Parathyroid adenoma (tissue), 2 donors: ENCODE measurements at regions not wholly inside any gene's neighbourhood (a gene's known extent, or its start where the extent isn't known, plus 50 kb on each side); places are given as distances from the start of the nearest gene placed in this dataset.

ENCODE experiments used
- H2AFZ ChIP-seq: fragments of 300-600 bp; sonication (generic); one replicate; pipeline ENCODE4 v1.7.0; 2017; ENCODE audit warnings: antibody characterized with exemption, mild to moderate bottlenecking
- H3K27ac ChIP-seq: fragments of 300-600 bp; sonication (generic); one replicate; pipeline ENCODE4 v1.7.0; 2017
- H3K27me3 ChIP-seq: fragments of 300-600 bp; sonication (generic); one replicate; pipeline ENCODE4 v1.7.0; 2017; ENCODE audit warnings: low read length; ENCODE audit not compliant: control insufficient read depth, insufficient read depth
- H3K36me3 ChIP-seq: fragments of 300-600 bp; sonication (generic); one replicate; pipeline ENCODE4 v1.7.0; 2017; ENCODE audit warnings: low read length; ENCODE audit not compliant: control insufficient read depth, insufficient read depth
- H3K4me1 ChIP-seq: fragments of 300-600 bp; sonication (generic); one replicate; pipeline ENCODE4 v1.7.0; 2017; ENCODE audit warnings: control low read depth
- H3K4me2 ChIP-seq: fragments of 300-600 bp; sonication (generic); one replicate; pipeline ENCODE4 v1.7.0; 2017; ENCODE audit warnings: low read length
- H3K4me3 ChIP-seq: fragments of 300-600 bp; sonication (generic); one replicate; pipeline ENCODE4 v1.7.0; 2017; ENCODE audit warnings: low read depth, low read length
- H3K79me2 ChIP-seq: fragments of 300-600 bp; sonication (generic); one replicate; pipeline ENCODE4 v1.7.0; 2017; ENCODE audit warnings: control low read depth
- H3K9ac ChIP-seq: fragments of 300-600 bp; sonication (generic); one replicate; pipeline ENCODE4 v1.7.0; 2017; ENCODE audit warnings: mild to moderate bottlenecking
- H3K9me3 ChIP-seq: fragments of 300-600 bp; sonication (generic); one replicate; pipeline ENCODE4 v1.7.0; 2017; ENCODE audit warnings: low read length; ENCODE audit not compliant: control insufficient read depth
- TF ChIP-seq, protein P1 (sequence below): fragments of 300-600 bp; sonication (generic); IDR thresholded peaks from one replicate; pipeline ENCODE4 v1.7.0; 2017; ENCODE audit warnings: antibody characterized with exemption, mild to moderate bottlenecking
- donor health status: primary hyperparathyroidism.

- Histone ChIP-seq H3K4me3 (no peak overlapping the region), H3K9me3 (no peaks in the 10 kb centered on the region), H3K9ac (no peak overlapping the region), H3K36me3 (no peaks in the 10 kb centered on the region), H2AFZ (no peak overlapping the region), H3K27ac (no peak overlapping the region), H3K4me2 (no peak overlapping the region), H3K27me3 (no peaks in the 10 kb centered on the region), H3K4me1 (no peaks in the 10 kb centered on the region), H3K79me2 (no peaks in the 10 kb centered on the region)
- TF ChIP-seq, protein P1, sequence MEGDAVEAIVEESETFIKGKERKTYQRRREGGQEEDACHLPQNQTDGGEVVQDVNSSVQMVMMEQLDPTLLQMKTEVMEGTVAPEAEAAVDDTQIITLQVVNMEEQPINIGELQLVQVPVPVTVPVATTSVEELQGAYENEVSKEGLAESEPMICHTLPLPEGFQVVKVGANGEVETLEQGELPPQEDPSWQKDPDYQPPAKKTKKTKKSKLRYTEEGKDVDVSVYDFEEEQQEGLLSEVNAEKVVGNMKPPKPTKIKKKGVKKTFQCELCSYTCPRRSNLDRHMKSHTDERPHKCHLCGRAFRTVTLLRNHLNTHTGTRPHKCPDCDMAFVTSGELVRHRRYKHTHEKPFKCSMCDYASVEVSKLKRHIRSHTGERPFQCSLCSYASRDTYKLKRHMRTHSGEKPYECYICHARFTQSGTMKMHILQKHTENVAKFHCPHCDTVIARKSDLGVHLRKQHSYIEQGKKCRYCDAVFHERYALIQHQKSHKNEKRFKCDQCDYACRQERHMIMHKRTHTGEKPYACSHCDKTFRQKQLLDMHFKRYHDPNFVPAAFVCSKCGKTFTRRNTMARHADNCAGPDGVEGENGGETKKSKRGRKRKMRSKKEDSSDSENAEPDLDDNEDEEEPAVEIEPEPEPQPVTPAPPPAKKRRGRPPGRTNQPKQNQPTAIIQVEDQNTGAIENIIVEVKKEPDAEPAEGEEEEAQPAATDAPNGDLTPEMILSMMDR: no peak
Measured at GRCh38 chr7:1380231-1380815, 78.9 kb downstream of the MICALL2 start.

GRCh38 chr7:1380821-1381580 lies 78.3 kb downstream of the MICALL2 start:
- Histone ChIP-seq H3K27me3 (no peaks in the 10 kb centered on the region), H3K9me3 (no peaks in the 10 kb centered on the region), H3K9ac (no peak overlapping the region)

DNA sequence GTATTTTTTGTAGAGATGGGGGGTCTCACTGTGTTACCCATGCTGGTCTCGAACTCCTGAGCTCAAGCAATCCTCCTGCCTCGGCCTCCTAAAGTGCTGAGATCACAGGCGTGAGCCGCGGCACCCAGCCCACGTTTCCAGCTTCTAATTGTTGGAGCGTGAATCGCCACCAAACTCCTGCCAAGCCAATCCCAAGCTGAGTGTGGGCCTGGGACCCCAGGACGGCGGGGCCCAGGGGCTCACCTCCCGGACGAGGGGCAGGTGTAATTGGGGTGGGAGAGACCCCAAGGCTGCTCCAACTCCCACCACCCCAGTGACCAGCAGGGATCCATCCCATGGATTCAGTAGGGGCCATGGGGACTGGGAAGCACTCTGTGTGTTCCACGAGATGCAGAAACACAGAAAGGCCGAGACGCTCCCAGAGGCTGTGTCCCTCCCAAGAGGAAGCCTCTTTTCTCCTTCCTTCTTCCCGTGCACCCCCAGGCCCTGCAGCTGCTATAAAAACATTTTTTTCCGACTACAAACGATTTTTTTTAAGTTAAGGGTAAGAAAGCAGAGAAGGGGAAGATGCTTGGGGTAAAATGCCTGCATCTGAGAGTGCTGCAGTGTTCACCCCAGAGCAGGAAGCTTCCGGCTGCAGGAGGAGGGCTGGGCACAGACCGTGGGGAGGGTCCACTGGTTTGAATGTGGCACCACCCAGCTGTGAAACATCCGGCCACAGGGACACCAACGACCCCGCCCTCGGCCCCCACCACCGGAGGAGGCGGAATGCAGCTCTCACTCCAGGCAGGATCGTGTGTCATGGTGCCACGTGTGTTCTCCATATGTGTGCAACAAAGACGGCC lies 76.5 kb downstream of the MICALL2 start:
- no peak overlapping the region for H2AFZ ChIP-seq
- no peak overlapping the region for H3K9ac ChIP-seq
- no peaks in the 10 kb centered on the region for H3K9me3 ChIP-seq
- no peaks in the 10 kb centered on the region for H3K36me3 ChIP-seq
- H3K4me3 ChIP-seq: no peak overlapping the region
- no peaks in the 10 kb centered on the region for H3K4me1 ChIP-seq
- TF ChIP-seq, protein P1: no peak
- H3K4me2 ChIP-seq: no peak overlapping the region
- no peak overlapping the region for H3K27ac ChIP-seq
- no peaks in the 10 kb centered on the region for H3K27me3 ChIP-seq
- H3K79me2 ChIP-seq: no peaks in the 10 kb centered on the region

More at GRCh38 chr7:1380821-1381580, 78.3 kb downstream of the MICALL2 start:
- TF ChIP-seq, protein P1: no peak
- Histone ChIP-seq H3K36me3 (no peaks in the 10 kb centered on the region), H3K4me1 (no peaks in the 10 kb centered on the region), H3K4me2 (no peak overlapping the region), H3K4me3 (no peak overlapping the region), H3K27ac (no peak overlapping the region), H2AFZ (no peak overlapping the region), H3K79me2 (no peaks in the 10 kb centered on the region)

DNA sequence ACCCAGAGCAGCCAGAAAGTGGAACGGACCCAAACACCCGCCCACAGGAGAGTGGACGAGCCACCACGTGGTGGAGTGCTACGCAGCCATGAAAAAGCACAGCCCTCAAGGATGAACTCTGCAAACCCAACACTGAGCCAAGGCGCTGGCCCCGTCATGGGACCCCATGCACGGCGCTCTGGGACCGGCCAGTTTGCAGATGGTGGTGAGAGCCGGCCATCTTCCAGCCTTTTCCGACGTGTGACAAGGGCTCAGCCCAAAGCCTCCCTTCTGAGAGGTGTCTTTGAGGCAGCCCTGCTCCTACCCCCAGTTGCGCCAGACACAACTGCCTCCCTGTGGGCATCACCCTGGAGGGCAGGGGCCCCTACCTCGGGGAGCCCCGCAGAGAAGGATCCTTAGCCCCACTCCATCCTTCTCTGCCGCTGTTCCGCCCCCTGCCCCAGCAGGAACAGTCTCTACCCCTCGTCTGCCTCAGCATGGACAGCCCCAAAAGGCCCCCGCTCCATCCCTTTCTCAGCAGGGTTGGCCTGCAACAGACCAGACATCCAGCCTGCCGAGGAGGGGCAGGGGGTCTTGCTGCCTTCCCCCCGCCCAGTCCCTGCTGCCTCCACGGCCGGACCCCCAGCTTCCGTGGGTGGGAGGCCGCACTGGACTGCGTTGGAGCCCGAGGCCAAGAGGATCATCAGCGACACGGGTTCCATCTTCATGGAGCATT lies 75.7 kb downstream of the MICALL2 start:
- H3K4me3 ChIP-seq: no peak overlapping the region
- H3K27ac ChIP-seq: no peak overlapping the region
- no peaks in the 10 kb centered on the region for H3K4me1 ChIP-seq
- H3K27me3 ChIP-seq: no peaks in the 10 kb centered on the region
- H3K4me2 ChIP-seq: no peak overlapping the region
- no peaks in the 10 kb centered on the region for H3K36me3 ChIP-seq
- H3K9ac ChIP-seq: no peak overlapping the region
- H2AFZ ChIP-seq: no peak overlapping the region
- TF ChIP-seq, protein P1: no peak
- no peaks in the 10 kb centered on the region for H3K9me3 ChIP-seq
- no peaks in the 10 kb centered on the region for H3K79me2 ChIP-seq
